IMR-90 (cell line): ENCODE measurements at regions not wholly inside any gene's neighbourhood (a gene's known extent, or its start where the extent isn't known, plus 50 kb on each side); places are given as distances from the start of the nearest gene placed in this dataset.

Experiments used
- ATAC-seq: fragments of 200-7000 bp; cut with Tn5 transposase; 2 replicates; pipeline ENCODE4 v1.9.1; 2020; ENCODE audit warnings: low read depth, mild to moderate bottlenecking, moderate library complexity
- BruUV-seq: library from RNA; stranded (reverse); fragments of 400-500 nt; replicated peaks from 2 replicates; lab custom pipeline; 2021; lab: Mats Ljungman, UMichigan
- CTCF ChIA-PET: fragments of 300-600 bp; formaldehyde crosslinking; extraction: SDS; loops from one replicate; lab custom pipeline; 2021; ENCODE audit warnings: antibody characterized with exemption; lab: Yijun Ruan, JAX
- POLR2A ChIA-PET: fragments of 300-600 bp; sonication (Branson Sonifier 250); formaldehyde crosslinking; loops from one replicate; lab custom pipeline; 2022; ENCODE audit warnings: antibody characterized with exemption; ENCODE audit not compliant: unreplicated experiment; lab: Charles Lee
- DNase-seq: peaks from one replicate; pipeline ENCODE4 v3.0.0; 2013
- H2AFZ ChIP-seq: replicated peaks from 2 replicates; pipeline ENCODE3; 2013; ENCODE audit warnings: low read length, mild to moderate bottlenecking; ENCODE audit not compliant: poor library complexity
- H2AK5ac ChIP-seq: 2 replicates; pipeline ENCODE4 v1.6.1; 2013; ENCODE audit warnings: low read depth, low read length, inconsistent platforms
- H2AK9ac ChIP-seq: replicated peaks from 2 replicates; pipeline ENCODE3; 2013; ENCODE audit warnings: mild to moderate bottlenecking, low read depth, low read length, moderate library complexity; ENCODE audit not compliant: poor library complexity
- H2BK120ac ChIP-seq: 2 replicates; pipeline ENCODE4 v1.6.1; 2013; ENCODE audit warnings: low read depth, low read length, inconsistent platforms
- H2BK15ac ChIP-seq: 3 replicates; pipeline ENCODE4 v1.6.1; 2013; ENCODE audit warnings: low read depth, low read length, inconsistent platforms
- H2BK20ac ChIP-seq: 2 replicates; pipeline ENCODE4 v1.6.1; 2013; ENCODE audit warnings: low read depth, mild to moderate bottlenecking, inconsistent platforms, low read length, moderate library complexity
- H2BK5ac ChIP-seq: 2 replicates; pipeline ENCODE4 v1.6.1; 2013; ENCODE audit warnings: mild to moderate bottlenecking, low read depth, low read length, inconsistent platforms; ENCODE audit not compliant: poor library complexity, severe bottlenecking
- H3K14ac ChIP-seq: replicated peaks from 2 replicates; pipeline ENCODE4 v1.6.1; 2013; ENCODE audit warnings: low read depth, low read length, inconsistent platforms
- H3K18ac ChIP-seq: 2 replicates; pipeline ENCODE4 v1.6.1; 2013; ENCODE audit warnings: low read depth, low read length, control low read depth
- H3K23ac ChIP-seq: 2 replicates; pipeline ENCODE4 v1.6.1; 2013; ENCODE audit warnings: low read depth, low read length, inconsistent platforms
- H3K27ac ChIP-seq: 2 replicates; pipeline ENCODE4 v1.5.1; 2013; ENCODE audit warnings: mild to moderate bottlenecking, control low read depth, low read length; ENCODE audit not compliant: insufficient read depth
- H3K27me3 ChIP-seq: 2 replicates; pipeline ENCODE4 v1.6.1; 2013; ENCODE audit warnings: low read length; ENCODE audit not compliant: control insufficient read depth, insufficient read depth
- H3K36me3 ChIP-seq: 2 replicates; pipeline ENCODE4 v1.6.1; 2013; ENCODE audit warnings: low read length, mixed read lengths; ENCODE audit not compliant: control insufficient read depth, insufficient read depth
- H3K4ac ChIP-seq: 2 replicates; pipeline ENCODE4 v1.6.1; 2013; ENCODE audit warnings: low read depth, low read length, inconsistent platforms
- H3K4me1 ChIP-seq: 2 replicates; pipeline ENCODE4 v1.6.1; 2013; ENCODE audit warnings: low read length, mixed read lengths; ENCODE audit not compliant: control insufficient read depth, insufficient read depth
- H3K4me2 ChIP-seq: 2 replicates; pipeline ENCODE4 v1.6.1; 2013; ENCODE audit warnings: low read depth, mild to moderate bottlenecking, control low read depth, low read length, moderate library complexity
- H3K4me3 ChIP-seq: 2 replicates; pipeline ENCODE4 v1.5.1; 2013; ENCODE audit warnings: low read depth, mild to moderate bottlenecking, control low read depth, low read length, moderate library complexity; ENCODE audit not compliant: insufficient read depth
- H3K56ac ChIP-seq: 2 replicates; pipeline ENCODE4 v1.6.1; 2013; ENCODE audit warnings: low read length, inconsistent platforms; ENCODE audit not compliant: insufficient read depth; ENCODE audit errors: extremely low read depth
- H3K79me1 ChIP-seq, 2 experiments: 2 replicates each; pipeline ENCODE4 v1.6.1; 2013; ENCODE audit warnings: low read length in 2 of 2, inconsistent platforms in 1 of 2, low read depth in 1 of 2
- H3K9ac ChIP-seq: 2 replicates; pipeline ENCODE4 v1.6.1; 2013; ENCODE audit warnings: low read depth, low read length, control low read depth
- H3K9me1 ChIP-seq: 2 replicates; pipeline ENCODE4 v1.6.1; 2013; ENCODE audit warnings: low read length, inconsistent platforms; ENCODE audit not compliant: insufficient read depth
- H3K9me3 ChIP-seq: 2 replicates; pipeline ENCODE4 v1.6.1; 2013; ENCODE audit warnings: low read length; ENCODE audit not compliant: control insufficient read depth, insufficient read depth
- H4K20me1 ChIP-seq: 2 replicates; pipeline ENCODE4 v1.6.1; 2013; ENCODE audit warnings: low read length, inconsistent platforms; ENCODE audit not compliant: insufficient read depth
- H4K5ac ChIP-seq: 2 replicates; pipeline ENCODE4 v1.6.1; 2013; ENCODE audit warnings: mild to moderate bottlenecking, low read depth, low read length, control low read depth
- H4K8ac ChIP-seq, 2 experiments: 2 replicates each; pipeline ENCODE4 v1.6.1; 2013; ENCODE audit warnings: low read depth in 2 of 2, low read length in 2 of 2, control low read depth in 1 of 2, inconsistent platforms in 1 of 2
- H4K91ac ChIP-seq: 2 replicates; pipeline ENCODE4 v1.6.1; 2013; ENCODE audit warnings: low read depth, low read length, inconsistent platforms; ENCODE audit not compliant: insufficient read depth
- BHLHE40 ChIP-seq: fragments of 150-350 bp; IDR thresholded peaks from 2 replicates; pipeline ENCODE4 v1.6.1; 2016; ENCODE audit warnings: mild to moderate bottlenecking, low read depth, low read length
- CEBPB ChIP-seq: IDR thresholded peaks from 2 replicates; pipeline ENCODE4 v1.6.1; 2012; ENCODE audit warnings: low read depth, low read length, improper control_type of control experiment
- CHD1 ChIP-seq: IDR thresholded peaks from 2 replicates; pipeline ENCODE4 v1.6.1; 2012; ENCODE audit warnings: low read depth, low read length, improper control_type of control experiment
- MAFK ChIP-seq: IDR thresholded peaks from 2 replicates; pipeline ENCODE4 v1.6.1; 2012; ENCODE audit warnings: low read depth, low read length, improper control_type of control experiment
- MXI1 ChIP-seq: IDR thresholded peaks from 2 replicates; pipeline ENCODE4 v1.6.1; 2012; ENCODE audit warnings: low read depth, mild to moderate bottlenecking, low read length, moderate library complexity, borderline replicate concordance
- NFE2L2 ChIP-seq: fragments of 150-350 bp; IDR thresholded peaks from 2 replicates; pipeline ENCODE4 v1.6.1; 2016; ENCODE audit warnings: low read depth, mild to moderate bottlenecking, low read length
- POLR2A ChIP-seq: IDR thresholded peaks from 2 replicates; pipeline ENCODE4 v1.6.1; 2012; ENCODE audit warnings: mild to moderate bottlenecking, low read depth, low read length
- RAD21 ChIP-seq: IDR thresholded peaks from 2 replicates; pipeline ENCODE4 v1.6.1; 2012; ENCODE audit warnings: low read length, improper control_type of control experiment
- RFX5 ChIP-seq: IDR thresholded peaks from 2 replicates; pipeline ENCODE4 v1.8.0; 2012; ENCODE audit warnings: low read depth, mild to moderate bottlenecking, low read length, moderate library complexity
- SMC3 ChIP-seq: fragments of 150-350 bp; IDR thresholded peaks from 2 replicates; pipeline ENCODE4 v1.6.1; 2016; ENCODE audit warnings: low read depth, mild to moderate bottlenecking, antibody characterized with exemption, low read length, moderate library complexity
- dilution Hi-C: fragments of 300-500 bp; cut with HindIII; formaldehyde crosslinking; loops from one replicate; pipeline ENCODE4 v1.14.3; 2018; ENCODE audit warnings: low sequenced_read_pairs; ENCODE audit not compliant: unreplicated experiment
- in situ Hi-C: fragments of 300-500 bp; cut with MboI; formaldehyde crosslinking; loops from 3 replicates; pipeline ENCODE4 v1.14.3; 2019; ENCODE audit warnings: low sequenced_read_pairs, inconsistent platforms, mixed read lengths
- intact Hi-C: fragments of 100-400 bp; cut with micrococcal nuclease; formaldehyde crosslinking; loops from 2 replicates; pipeline ENCODE4 v1.10.0; 2022
- TF ChIP-seq, protein P1 (sequence below): conservative IDR thresholded peaks from 2 replicates; pipeline ENCODE4 v1.5.1; 2012; ENCODE audit warnings: mild to moderate bottlenecking, low read depth, low read length, improper control_type of control experiment
- TF ChIP-seq, protein P2 (sequence below): fragments of 150-350 bp; IDR thresholded peaks from 2 replicates; pipeline ENCODE4 v1.6.1; 2016; ENCODE audit warnings: low read depth, mild to moderate bottlenecking, low read length, moderate library complexity, borderline replicate concordance
- TF ChIP-seq, protein P3 (sequence below): fragments of 150-350 bp; IDR thresholded peaks from 2 replicates; pipeline ENCODE4 v1.6.1; 2017; ENCODE audit warnings: mild to moderate bottlenecking, antibody characterized with exemption, low read length, low read depth

- TF ChIP-seq BHLHE40 (no peak), NFE2L2 (no peak)
These were observed 94.4 kb upstream of the PRDM1 start (continued) for GRCh38 chr6:105991561-105992314.

DNA sequence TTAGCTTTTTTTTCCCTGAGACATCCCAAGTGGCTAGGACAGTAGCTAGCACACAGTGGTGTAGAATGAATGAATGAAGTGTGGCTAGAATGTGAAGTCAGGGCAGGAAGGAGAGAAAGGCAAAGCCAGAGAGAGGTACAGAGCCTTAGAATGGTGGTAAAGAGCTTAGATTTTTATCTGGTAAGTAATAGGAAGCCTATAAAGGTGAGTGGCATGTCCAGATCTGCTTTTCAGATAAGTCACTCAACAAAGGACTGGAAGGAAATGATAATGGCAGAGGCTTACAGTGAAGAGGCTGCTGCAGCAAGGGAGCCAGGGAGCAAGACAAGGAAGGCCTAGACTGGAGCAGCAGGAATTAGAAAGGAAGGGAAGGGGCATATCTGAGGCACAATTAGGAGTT lies 96.0 kb upstream of the PRDM1 start:
- in situ Hi-C loops, result loop anchor here (10.0 kb wide), 1 partner anchor 385 kb away; no protein-coding TSS in a partner anchor
- TF ChIP-seq NFE2L2 (no peak), MXI1 (no peak), RFX5 (no peak), CHD1 (no peak), CEBPB (no peak), MAFK (no peak), POLR2A (no peak), SMC3 (no peak), RAD21 (no peak)
- TF ChIP-seq, protein P1, sequence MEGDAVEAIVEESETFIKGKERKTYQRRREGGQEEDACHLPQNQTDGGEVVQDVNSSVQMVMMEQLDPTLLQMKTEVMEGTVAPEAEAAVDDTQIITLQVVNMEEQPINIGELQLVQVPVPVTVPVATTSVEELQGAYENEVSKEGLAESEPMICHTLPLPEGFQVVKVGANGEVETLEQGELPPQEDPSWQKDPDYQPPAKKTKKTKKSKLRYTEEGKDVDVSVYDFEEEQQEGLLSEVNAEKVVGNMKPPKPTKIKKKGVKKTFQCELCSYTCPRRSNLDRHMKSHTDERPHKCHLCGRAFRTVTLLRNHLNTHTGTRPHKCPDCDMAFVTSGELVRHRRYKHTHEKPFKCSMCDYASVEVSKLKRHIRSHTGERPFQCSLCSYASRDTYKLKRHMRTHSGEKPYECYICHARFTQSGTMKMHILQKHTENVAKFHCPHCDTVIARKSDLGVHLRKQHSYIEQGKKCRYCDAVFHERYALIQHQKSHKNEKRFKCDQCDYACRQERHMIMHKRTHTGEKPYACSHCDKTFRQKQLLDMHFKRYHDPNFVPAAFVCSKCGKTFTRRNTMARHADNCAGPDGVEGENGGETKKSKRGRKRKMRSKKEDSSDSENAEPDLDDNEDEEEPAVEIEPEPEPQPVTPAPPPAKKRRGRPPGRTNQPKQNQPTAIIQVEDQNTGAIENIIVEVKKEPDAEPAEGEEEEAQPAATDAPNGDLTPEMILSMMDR, result no peak
- TF ChIP-seq, protein P2, sequence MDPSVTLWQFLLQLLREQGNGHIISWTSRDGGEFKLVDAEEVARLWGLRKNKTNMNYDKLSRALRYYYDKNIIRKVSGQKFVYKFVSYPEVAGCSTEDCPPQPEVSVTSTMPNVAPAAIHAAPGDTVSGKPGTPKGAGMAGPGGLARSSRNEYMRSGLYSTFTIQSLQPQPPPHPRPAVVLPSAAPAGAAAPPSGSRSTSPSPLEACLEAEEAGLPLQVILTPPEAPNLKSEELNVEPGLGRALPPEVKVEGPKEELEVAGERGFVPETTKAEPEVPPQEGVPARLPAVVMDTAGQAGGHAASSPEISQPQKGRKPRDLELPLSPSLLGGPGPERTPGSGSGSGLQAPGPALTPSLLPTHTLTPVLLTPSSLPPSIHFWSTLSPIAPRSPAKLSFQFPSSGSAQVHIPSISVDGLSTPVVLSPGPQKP, result no peak
- TF ChIP-seq, protein P3, sequence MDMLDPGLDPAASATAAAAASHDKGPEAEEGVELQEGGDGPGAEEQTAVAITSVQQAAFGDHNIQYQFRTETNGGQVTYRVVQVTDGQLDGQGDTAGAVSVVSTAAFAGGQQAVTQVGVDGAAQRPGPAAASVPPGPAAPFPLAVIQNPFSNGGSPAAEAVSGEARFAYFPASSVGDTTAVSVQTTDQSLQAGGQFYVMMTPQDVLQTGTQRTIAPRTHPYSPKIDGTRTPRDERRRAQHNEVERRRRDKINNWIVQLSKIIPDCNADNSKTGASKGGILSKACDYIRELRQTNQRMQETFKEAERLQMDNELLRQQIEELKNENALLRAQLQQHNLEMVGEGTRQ, result no peak

More for the DNA sequence above, 96.0 kb upstream of the PRDM1 start:
- Histone ChIP-seq H3K27ac (no peak overlapping the region), H3K27me3 (no peaks in the 10 kb centered on the region), H2AK5ac (peak overlapping the region; percentile 37; the same call in 1 of the 2 replicates), H3K9me1 (peaks cover 16% of the 10 kb centered on the region), H2AFZ (peak overlapping the region; percentile 37), H3K4me1 (peaks cover 8% of the 10 kb centered on the region), H3K4ac (peak overlapping the region; percentile 57; the same call in 1 of the 2 replicates), H2BK5ac (no peak overlapping the region), H3K14ac (no peak overlapping the region; the same call in 1 of the 2 replicates), H2AK9ac (no peak overlapping the region), H3K79me1 (peaks cover 0 to 24% of the 10 kb centered on the region in 2 experiments; a peak in 2 of 4 replicates), H3K36me3 (no peaks in the 10 kb centered on the region), H2BK120ac (0 out of 2 replicates have a peak overlapping the region, but pooled peaks have one; percentile 35), H3K9ac (no peak overlapping the region), H3K18ac (no peak overlapping the region), H3K56ac (no peak overlapping the region), H3K9me3 (no peaks in the 10 kb centered on the region), H2BK20ac (peak overlapping the region; percentile 47; the same call in 1 of the 2 replicates), H4K20me1 (no peaks in the 10 kb centered on the region), H4K91ac (no peak overlapping the region), H2BK15ac (0 out of 3 replicates have a peak overlapping the region, but pooled peaks have one; percentile 41), H3K4me2 (no peak overlapping the region), H4K8ac (no peak overlapping the region; a peak in 1 of 4 replicates), H4K5ac (no peak overlapping the region), H3K23ac (peak overlapping the region; percentile 16; the same call in 1 of the 2 replicates), H3K4me3 (no peak overlapping the region)
- ChIA-PET POLR2A (interaction anchor here (0.6 kb wide), 1 partner anchor 79 kb away, joined by 3 read pairs; no protein-coding TSS in a partner anchor), CTCF (interaction anchor here (0.7 to 0.9 kb wide), 2 partner anchors 10 to 172 kb away, joined by 3 read pairs; no protein-coding TSS in a partner anchor)
- no TSS peak for BruUV-seq
- dilution Hi-C loops (no loop called here), intact Hi-C loops (loop anchor here (5.0 kb wide), 2 partner anchors 193 to 388 kb away; no protein-coding TSS in a partner anchor)
- ATAC-seq, result no peak
- no peak for DNase-seq
